ENCODE measurements at regions not wholly inside any gene's neighbourhood (a gene's known extent, or its start where the extent isn't known, plus 50 kb on each side); places are given as distances from the start of the nearest gene placed in this dataset.
"Not testable (repeated sequence)": the region's sequence is repeated elsewhere in the genome, so short reads cannot be mapped to it uniquely, and the experiment has no call there.

- TF ChIP-seq CTCF (IDR thresholded peaks at IDR 0.05; ENCODE audit: low read depth, low read length); EZH2phosphoT487 (IDR thresholded peaks at IDR 0.05; ENCODE audit: low read depth): not testable (repeated sequence)
These were observed 987.8 kb downstream of the RPIA start for GRCh38 chr2:89679254-89679653.
